ENCODE measurements at regions not wholly inside any gene's neighbourhood (a gene's known extent, or its start where the extent isn't known, plus 50 kb on each side); places are given as distances from the start of the nearest gene placed in this dataset.

DNA sequence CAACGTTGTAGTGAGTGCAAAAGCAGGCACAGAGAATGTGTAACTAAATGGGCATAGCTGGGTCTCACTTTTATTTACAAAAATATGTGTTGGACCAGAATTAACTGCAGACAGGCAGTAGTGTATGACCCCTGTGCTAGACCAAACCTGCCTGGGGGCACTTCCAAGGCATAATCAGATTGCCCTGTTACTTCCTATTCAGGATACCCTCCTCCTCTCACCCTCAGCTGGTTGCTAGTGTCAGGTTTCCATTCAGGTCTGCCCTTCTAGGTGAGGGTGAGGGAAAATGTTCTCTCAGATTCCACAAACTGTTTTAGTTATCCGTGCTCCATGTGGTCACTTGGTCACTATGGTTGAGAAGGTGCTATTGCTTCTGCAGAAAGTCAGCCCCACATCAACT, 387.3 kb downstream of the LMX1A start:
- TF ChIP-seq, protein P1, sequence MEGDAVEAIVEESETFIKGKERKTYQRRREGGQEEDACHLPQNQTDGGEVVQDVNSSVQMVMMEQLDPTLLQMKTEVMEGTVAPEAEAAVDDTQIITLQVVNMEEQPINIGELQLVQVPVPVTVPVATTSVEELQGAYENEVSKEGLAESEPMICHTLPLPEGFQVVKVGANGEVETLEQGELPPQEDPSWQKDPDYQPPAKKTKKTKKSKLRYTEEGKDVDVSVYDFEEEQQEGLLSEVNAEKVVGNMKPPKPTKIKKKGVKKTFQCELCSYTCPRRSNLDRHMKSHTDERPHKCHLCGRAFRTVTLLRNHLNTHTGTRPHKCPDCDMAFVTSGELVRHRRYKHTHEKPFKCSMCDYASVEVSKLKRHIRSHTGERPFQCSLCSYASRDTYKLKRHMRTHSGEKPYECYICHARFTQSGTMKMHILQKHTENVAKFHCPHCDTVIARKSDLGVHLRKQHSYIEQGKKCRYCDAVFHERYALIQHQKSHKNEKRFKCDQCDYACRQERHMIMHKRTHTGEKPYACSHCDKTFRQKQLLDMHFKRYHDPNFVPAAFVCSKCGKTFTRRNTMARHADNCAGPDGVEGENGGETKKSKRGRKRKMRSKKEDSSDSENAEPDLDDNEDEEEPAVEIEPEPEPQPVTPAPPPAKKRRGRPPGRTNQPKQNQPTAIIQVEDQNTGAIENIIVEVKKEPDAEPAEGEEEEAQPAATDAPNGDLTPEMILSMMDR (IDR thresholded peaks at IDR 0.05): no peak
- no peak for TF ChIP-seq POLR2A (IDR thresholded peaks at IDR 0.05)

Measured in heart left ventricle (tissue), 13 donors.